Middle frontal gyrus (tissue), 1 donor: ENCODE measurements at regions not wholly inside any gene's neighbourhood (a gene's known extent, or its start where the extent isn't known, plus 50 kb on each side); places are given as distances from the start of the nearest gene placed in this dataset.
"Not testable (repeated sequence)": the region's sequence is repeated elsewhere in the genome, so short reads cannot be mapped to it uniquely, and the experiment has no call there.

Experiments
- DNase-seq: peaks from one replicate; pipeline ENCODE4 v3.0.0-alpha.2; 2015; ENCODE audit warnings: low spot score; ENCODE audit errors: extremely low spot score

DNA sequence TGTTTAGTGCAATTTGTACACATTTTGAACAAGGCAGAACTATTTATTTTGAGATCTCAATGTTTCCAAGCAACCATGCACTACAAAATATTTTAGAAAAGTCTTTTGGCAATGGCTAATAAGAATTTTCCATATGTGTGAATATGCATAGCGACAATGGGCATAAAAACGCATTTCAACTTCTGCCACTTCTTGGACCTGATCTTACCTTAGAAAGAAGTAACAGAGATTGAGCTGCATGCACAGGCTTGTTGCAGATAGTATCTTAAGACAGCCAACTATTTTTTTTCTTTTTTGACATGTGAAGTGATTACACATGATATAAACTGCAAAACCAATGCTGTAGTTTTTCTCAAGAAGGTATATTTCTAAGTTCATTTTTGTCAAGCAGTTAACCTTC is 210.4 kb upstream of the PHACTR1 start:
- no peak for DNase-seq

DNA sequence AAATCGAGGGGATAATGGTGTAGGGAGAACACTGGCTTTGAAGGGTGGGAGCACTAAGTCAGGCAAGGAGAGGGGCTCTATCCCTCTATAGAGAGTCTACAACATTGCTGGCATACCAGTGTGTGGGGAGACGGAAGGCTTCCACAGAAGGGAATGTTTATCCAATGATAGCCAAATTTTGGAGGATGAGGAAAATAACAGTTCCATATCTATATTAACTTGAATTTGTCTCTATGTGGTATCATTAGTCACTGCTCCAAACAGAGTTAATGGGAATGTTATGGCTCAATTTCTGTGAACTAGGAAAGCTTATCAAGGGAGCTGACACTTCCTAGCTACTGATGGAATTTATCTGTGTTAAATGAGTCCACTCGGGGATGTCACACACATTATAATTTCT is 208.9 kb upstream of the PHACTR1 start:
- DNase-seq, result no peak

DNA sequence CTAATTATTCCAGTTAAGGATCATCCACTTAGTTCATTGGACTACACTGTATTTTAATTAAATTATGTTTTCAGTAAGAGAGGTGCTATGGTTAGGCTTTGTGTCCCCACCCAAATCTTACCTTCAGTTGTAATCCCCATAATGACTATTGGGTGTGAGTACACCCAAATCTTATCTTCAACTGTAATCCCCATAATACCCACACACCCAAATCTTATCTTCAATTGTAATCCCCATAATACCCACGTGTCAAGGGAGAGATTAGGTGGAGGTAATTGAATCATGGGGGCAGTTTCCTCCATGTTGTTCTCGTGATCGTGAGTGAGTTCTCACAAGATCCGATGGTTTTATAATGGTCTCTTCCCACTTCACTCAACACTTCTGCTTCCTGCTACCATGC is 208.0 kb upstream of the PHACTR1 start:
- DNase-seq, result no peak

DNA sequence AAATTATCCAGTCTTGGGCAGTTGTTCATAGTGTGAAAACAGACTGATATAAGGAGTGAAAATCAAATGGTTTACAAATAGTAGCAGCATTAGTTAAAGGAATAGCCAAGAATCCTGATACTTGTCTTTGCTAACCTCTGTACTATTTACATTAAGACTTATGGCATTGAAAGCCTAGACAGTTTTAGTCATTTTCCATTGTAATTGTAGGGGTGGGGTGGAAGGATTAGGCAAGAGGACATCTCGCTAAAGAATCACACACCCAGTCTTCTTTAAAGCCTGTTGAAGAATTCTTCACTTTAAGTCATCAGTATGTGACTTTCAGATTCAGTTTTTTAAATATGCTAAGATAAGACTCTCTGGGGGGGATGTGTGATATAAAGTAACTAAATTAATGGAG is 207.5 kb upstream of the PHACTR1 start:
- no peak for DNase-seq

GRCh38 chr6:12516070-12516469 is 200.5 kb upstream of the PHACTR1 start:
- DNase-seq, result no peak

- no peak for DNase-seq
Observed at GRCh38 chr6:12522347-12522746, 194.2 kb upstream of the PHACTR1 start.

GRCh38 chr6:12523726-12524125 is 192.8 kb upstream of the PHACTR1 start:
- DNase-seq, result no peak

DNA sequence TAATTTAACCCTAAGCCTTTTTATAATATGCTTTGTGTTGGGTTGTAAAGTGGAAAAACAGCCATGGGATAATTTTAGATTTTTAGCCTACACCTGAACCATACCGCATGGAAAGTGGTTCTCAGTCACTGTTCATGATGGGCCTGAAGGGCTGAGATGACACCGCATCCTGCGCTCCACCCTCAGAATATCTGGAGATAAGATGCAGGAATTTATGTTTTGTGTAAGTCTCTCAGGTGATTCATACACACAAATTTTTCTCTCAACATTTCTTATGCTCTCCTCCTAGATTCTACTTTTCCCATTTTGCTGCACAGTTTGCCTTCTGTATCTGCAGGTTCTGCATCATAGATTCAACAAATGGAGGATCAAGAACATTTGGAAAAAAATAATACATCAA is 191.3 kb upstream of the PHACTR1 start:
- no peak for DNase-seq

GRCh38 chr6:12527339-12527738 is 189.2 kb upstream of the PHACTR1 start:
- no peak for DNase-seq

DNA sequence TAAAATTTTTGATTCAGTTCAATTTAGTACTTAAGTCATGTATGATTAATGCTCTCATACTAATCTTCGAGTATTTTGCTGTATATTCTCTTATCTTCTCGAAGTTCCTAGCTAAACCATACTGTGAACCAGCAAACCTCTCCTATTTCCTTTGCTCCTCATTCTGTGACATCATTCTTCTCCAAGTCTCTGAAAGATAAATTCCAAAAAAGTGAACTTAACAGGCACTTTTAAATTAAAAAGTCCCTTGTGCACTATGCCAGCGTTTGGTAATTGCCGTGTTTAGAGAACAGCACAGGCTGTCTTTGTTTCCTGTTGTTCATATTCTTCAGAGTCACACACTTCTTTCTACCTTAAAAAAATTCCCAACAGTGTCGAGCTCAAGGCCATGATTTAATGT is 188.4 kb upstream of the PHACTR1 start:
- DNase-seq, result no peak

GRCh38 chr6:12528581-12529363 is 187.8 kb upstream of the PHACTR1 start:
- no peak for DNase-seq

- DNase-seq, result no peak
Observed at GRCh38 chr6:12529364-12530019, 187.1 kb upstream of the PHACTR1 start.

- DNase-seq, result no peak
Observed at GRCh38 chr6:12530345-12530744, 186.2 kb upstream of the PHACTR1 start.

- no peak for DNase-seq
Observed at GRCh38 chr6:12533586-12533985, 183.0 kb upstream of the PHACTR1 start.

DNA sequence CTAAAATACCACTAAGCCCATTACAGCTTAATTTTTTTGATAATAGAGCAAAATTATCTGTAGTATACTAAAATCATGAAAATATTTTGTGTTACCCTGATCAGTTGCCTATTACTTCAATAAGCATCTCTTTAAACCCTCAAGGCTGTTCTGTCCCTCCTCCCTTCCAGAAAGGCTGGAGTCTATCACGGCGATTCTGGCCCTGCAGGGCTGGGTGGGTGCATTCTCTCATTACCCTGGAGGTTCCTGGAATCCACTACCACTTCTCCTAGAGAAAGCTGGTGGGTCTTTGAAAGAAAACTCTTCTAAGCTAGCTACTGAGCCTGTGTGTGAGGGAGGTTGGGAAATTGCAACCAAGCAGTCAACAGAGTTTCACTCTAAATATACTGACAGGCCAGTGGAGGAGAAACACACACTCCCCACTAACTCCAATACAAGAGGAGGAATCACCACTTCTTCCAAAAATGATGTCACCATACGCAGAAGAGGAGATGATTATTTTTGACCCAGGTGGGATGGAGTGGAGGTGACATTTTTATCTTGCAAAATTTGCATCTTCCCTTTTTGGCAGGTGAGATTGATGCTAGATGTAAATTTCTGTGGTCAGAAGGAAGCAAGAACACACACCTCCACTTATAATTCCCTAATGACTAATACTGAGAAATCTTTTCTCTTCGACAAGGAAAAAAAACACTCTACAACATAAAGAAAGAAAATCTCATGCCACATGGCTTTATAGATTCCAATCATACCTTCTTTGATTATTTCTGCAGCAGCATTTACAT is 182.3 kb upstream of the PHACTR1 start:
- no peak for DNase-seq

DNA sequence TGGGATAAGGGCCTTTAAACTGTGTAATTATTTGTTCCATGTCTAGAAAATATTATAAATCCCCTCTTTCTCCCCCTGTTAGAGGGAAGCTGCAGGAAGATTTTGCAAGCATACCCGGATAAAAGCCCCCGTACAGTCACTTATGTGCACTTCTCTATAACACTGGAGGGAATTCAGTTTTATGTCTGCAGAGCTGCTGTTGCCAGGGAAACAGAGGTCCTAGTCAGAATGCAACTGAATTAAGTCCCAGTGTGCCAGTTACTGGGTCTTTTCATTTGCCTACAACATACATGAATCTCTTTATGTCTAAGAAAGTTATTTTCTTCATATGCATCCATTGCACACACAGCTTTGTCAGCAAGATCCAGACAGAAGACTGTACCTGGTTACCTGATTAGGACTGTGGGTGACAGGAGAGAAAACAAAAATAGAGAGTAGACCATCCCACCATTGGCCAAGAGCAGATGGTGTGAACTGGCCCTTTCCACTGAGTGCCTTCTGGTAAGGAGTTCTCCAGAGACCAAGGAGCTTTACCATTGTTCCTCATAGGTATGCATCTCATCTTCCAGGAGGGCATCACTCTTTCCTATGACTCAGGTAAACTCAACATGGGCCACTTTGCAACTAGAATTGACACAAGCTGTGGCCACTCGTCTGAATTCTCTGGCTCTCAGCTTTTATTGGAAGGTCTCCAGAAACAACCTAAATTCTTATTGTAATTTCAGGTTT is 180.8 kb upstream of the PHACTR1 start:
- no peak for DNase-seq

GRCh38 chr6:12536416-12536815 is 180.2 kb upstream of the PHACTR1 start:
- no peak for DNase-seq

- DNase-seq, result no peak
Observed at GRCh38 chr6:12537389-12537788, 179.2 kb upstream of the PHACTR1 start.

DNA sequence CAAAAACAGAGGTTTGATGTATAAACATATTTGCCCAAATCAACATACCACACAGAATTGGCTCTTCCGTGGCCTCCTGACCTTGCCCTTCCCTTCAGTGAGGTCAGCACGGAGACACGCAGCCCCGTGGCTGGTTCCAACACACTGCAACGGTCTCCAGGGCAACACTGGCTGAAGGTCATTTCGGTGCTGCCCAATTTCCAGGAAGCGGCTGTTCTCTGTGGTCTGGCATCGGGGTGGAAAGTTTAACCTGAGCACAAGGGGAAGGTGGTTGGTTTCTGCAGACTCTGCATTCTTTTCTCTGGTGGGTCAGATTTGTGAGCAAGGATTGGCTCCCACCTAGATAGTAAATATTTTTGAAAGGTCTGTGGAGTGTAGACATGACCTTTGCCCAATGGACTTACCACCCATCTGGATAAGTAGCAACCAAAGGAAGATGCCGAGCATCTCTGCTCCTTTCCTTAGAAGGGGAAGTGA is 177.6 kb upstream of the PHACTR1 start:
- no peak for DNase-seq

- not testable (repeated sequence) for DNase-seq
Observed at GRCh38 chr6:12542319-12543115, 174.1 kb upstream of the PHACTR1 start.

DNA sequence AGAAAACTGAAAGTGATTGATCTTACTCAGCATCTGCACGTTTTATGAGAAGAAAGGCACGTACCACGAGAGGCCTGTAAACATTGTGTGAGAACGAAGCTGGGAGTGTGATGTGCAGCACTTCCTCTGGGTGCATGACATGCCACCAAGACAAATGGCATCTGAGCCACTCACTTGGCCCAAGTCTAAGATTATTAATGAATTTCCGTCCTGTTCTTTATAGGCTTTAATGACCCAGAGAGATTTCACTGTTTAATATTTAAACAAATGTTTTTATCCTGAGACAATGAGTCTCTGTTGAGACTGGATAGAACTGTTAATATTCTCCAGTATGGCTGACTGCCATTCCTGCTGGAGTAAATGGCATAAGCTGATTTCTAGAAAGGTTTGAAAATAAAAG is 172.6 kb upstream of the PHACTR1 start:
- DNase-seq, result no peak
